ENCODE measurements at regions not wholly inside any gene's neighbourhood (a gene's known extent, or its start where the extent isn't known, plus 50 kb on each side); places are given as distances from the start of the nearest gene placed in this dataset.

- TF ChIP-seq CTCF (IDR thresholded peaks at IDR 0.05 in 4 of 5, conservative IDR thresholded peaks at IDR 0.05 in 1 of 5) = no peak
- TF ChIP-seq POLR2A (IDR thresholded peaks at IDR 0.05) = no peak
Measured at GRCh38 chr12:108459149-108459548, 55.9 kb upstream of the FICD start.

All from gastrocnemius medialis (tissue), 4 donors.